ENCODE measurements at regions not wholly inside any gene's neighbourhood (a gene's known extent, or its start where the extent isn't known, plus 50 kb on each side); places are given as distances from the start of the nearest gene placed in this dataset.
"Not testable (repeated sequence)": the region's sequence is repeated elsewhere in the genome, so short reads cannot be mapped to it uniquely, and the experiment has no call there.

DNA sequence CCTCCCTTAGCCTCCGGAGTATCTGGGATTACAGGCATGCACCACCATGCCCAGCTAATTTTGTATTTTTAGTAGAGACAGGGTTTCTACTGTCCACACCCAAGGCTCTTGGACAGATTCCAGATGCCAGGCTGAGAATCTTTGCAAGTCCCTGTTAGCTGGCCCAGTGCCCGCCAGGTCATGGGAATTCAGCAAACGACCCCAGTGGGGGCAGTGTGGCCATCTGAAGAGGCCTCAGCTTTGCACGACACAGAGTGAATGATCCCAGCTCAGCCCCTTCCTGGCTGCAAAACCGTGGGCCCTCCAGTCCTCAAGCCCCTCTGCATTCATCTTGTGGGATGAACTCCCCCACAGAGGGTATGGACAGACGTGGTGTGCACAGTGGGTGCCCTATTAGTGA lies 179.5 kb upstream of the ID2 start:
- no peak for ATAC-seq (replicated peaks)
- Mint-ChIP-seq H3K4me1 (ENCODE audit: low read depth in 2 of 2) (peaks cover 0 to 6% of the 10 kb centered on the region in 2 donors), H3K4me3 (no peak overlapping the region), H3K27me3 (no peaks in the 10 kb centered on the region), H3K36me3 (ENCODE audit: insufficient read depth) (peaks cover 2% of the 10 kb centered on the region), H3K9me3 (no peaks in the 10 kb centered on the region), H3K27ac (peak overlapping the region in 1 of 2 donors; percentile 26)
- no peak for DNase-seq

GRCh38 chr2:8505311-8505920 lies 176.4 kb upstream of the ID2 start:
- no peaks in the 10 kb centered on the region for H3K27me3 Mint-ChIP-seq
- no peaks in the 10 kb centered on the region for H3K9me3 Mint-ChIP-seq
- H3K4me3 Mint-ChIP-seq = no peak overlapping the region
- peaks cover 6% of the 10 kb centered on the region for H3K36me3 Mint-ChIP-seq (ENCODE audit: insufficient read depth)
- peak overlapping the region; percentile 62 to 70 for H3K27ac Mint-ChIP-seq
- ATAC-seq (replicated peaks) (no peak), DNase-seq (no peak)
- H3K4me1 Mint-ChIP-seq (ENCODE audit: low read depth in 2 of 2) = peaks cover 3 to 11% of the 10 kb centered on the region in 2 donors

DNA sequence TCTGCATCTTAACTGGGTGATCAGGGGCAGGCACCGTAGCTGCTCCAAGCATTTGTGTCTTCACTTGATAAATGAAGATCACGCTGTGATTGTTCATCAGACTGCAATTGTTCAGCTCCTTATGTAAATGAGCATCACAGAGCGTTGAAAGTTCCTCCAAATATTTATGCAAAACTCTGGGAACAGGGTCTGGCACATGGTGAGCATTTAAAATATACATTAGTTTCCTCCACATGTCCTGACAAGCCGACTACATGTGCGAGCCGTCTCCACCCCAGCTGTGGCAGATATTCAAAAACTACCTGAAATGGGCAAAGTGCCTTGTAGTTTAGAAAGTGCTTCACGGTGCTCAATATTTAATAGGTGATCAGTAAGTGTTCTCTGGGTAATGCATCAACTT lies 175.1 kb upstream of the ID2 start:
- peaks cover 13 to 21% of the 10 kb centered on the region in 2 donors for H3K4me1 Mint-ChIP-seq (ENCODE audit: low read depth in 2 of 2)
- H3K9me3 Mint-ChIP-seq = no peaks in the 10 kb centered on the region
- ATAC-seq (replicated peaks) (no peak), DNase-seq (no peak)
- no peaks in the 10 kb centered on the region for H3K27me3 Mint-ChIP-seq
- peak overlapping the region in 1 of 2 donors; percentile 62 for H3K27ac Mint-ChIP-seq
- H3K4me3 Mint-ChIP-seq = no peak overlapping the region
- peaks cover 6% of the 10 kb centered on the region for H3K36me3 Mint-ChIP-seq (ENCODE audit: insufficient read depth)

DNA sequence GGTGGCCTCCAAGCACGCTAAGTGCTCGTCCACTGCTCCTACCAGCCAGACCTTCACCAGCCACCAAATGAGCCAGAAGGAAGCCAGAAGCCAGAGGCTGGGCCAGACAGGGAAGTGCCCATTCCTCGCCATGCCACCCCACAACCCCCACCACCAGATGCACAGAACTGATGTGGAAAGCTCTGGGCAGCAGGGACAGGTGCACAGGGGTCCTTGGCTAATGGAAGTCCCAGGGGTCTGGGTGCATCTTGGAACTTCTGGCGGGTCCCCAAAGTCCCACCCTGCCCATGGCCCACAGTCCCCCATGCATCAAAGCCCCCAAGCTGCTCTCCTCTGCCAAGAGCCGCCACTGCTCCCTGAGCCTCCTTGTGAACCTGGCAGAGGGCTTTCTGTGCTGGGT lies 173.1 kb upstream of the ID2 start:
- H3K9me3 Mint-ChIP-seq = peaks cover 0 to 8% of the 10 kb centered on the region in 2 donors
- no peaks in the 10 kb centered on the region for H3K27me3 Mint-ChIP-seq
- peak overlapping the region in 1 of 2 donors; percentile 15 for H3K27ac Mint-ChIP-seq
- DNase-seq (no peak), ATAC-seq (replicated peaks) (no peak)
- H3K4me1 Mint-ChIP-seq (ENCODE audit: low read depth in 2 of 2) = peaks cover 33 to 39% of the 10 kb centered on the region in 2 donors
- no peak overlapping the region for H3K4me3 Mint-ChIP-seq
- H3K36me3 Mint-ChIP-seq (ENCODE audit: insufficient read depth) = peaks cover 9% of the 10 kb centered on the region

GRCh38 chr2:8509621-8510020 lies 172.2 kb upstream of the ID2 start:
- no peak overlapping the region for H3K4me3 Mint-ChIP-seq

DNA sequence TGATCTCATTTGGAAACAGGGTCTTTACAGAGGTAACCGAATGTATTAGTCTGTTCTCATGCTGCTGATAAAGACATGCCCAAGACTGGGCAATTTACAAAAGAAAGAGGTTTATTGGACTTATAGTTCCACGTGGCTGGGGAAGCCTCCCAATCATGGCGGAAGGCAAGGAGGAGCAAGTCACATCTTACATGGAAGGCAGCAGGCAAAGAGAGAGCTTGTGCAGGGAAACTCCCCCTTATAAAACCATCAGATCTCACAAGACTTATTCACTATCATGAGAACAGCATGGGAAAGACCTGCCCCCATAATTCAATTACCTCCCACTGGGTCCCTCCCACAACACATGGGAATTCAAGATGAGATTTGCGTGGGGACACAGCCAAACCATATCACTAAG lies 171.8 kb upstream of the ID2 start:
- Mint-ChIP-seq H3K27ac (peak overlapping the region in 1 of 2 donors; percentile 58), H3K4me1 (ENCODE audit: low read depth in 2 of 2) (peaks cover 41 to 52% of the 10 kb centered on the region in 2 donors)

More at GRCh38 chr2:8509621-8510020, 172.2 kb upstream of the ID2 start:
- Mint-ChIP-seq H3K9me3 (peaks cover 2 to 8% of the 10 kb centered on the region in 2 donors), H3K27me3 (no peaks in the 10 kb centered on the region), H3K27ac (no peak overlapping the region), H3K4me1 (ENCODE audit: low read depth in 2 of 2) (peaks cover 36 to 48% of the 10 kb centered on the region in 2 donors), H3K36me3 (ENCODE audit: insufficient read depth) (peaks cover 9% of the 10 kb centered on the region)
- DNase-seq (no peak), ATAC-seq (replicated peaks) (no peak)

GRCh38 chr2:8510519-8510918 lies 171.3 kb upstream of the ID2 start:
- no peak for ATAC-seq (replicated peaks)
- H3K36me3 Mint-ChIP-seq (ENCODE audit: insufficient read depth) = peaks cover 7% of the 10 kb centered on the region
- no peak for DNase-seq
- peak overlapping the region; percentile 58 to 90 for H3K27ac Mint-ChIP-seq
- H3K9me3 Mint-ChIP-seq = peaks cover 2 to 8% of the 10 kb centered on the region in 2 donors
- peaks cover 45 to 57% of the 10 kb centered on the region in 2 donors for H3K4me1 Mint-ChIP-seq (ENCODE audit: low read depth in 2 of 2)
- no peak overlapping the region for H3K4me3 Mint-ChIP-seq
- no peaks in the 10 kb centered on the region for H3K27me3 Mint-ChIP-seq

More for the DNA sequence above, 171.8 kb upstream of the ID2 start:
- not testable (repeated sequence) for ATAC-seq (replicated peaks); DNase-seq; H3K9me3 Mint-ChIP-seq; H3K36me3 Mint-ChIP-seq (ENCODE audit: insufficient read depth); H3K27me3 Mint-ChIP-seq; H3K4me3 Mint-ChIP-seq

DNA sequence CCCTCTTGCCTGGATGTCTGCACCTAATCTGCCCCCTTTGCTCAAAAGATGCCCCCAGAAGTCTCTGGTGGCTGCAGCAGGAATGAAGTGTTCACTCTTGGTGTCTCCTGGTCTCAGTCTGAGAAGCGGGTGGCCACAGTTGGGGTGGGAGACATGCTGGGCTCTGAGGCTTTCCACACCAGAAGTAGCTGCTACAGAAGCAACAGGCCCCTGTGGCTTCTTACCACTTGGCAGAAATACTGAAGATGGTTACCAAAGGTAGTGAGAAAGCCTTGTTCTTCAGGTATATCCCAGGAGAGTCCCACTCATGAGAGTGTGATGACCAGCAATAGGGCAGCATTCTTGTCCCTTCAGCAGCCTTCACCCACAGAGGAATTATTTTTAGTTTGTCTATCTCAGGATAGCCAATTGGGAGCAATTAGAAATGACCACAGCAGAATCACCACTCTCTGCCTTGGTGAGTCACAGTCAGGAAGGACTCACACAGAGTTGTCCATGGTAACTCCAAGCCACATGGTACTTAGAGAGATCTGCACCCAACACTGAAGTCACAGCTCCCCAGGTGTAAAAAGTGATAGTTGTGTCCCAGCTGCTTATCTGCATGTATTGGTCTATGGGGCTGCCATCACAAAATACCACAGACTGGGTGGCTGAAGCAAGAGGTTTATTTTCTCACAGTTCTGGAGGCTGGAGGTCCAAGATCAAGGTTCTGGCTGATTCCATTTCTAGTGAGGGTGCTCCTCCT lies 169.8 kb upstream of the ID2 start:
- peak overlapping the region; percentile 90 to 91 for H3K27ac Mint-ChIP-seq

GRCh38 chr2:8513601-8514273 lies 168.1 kb upstream of the ID2 start:
- peaks cover 63 to 71% of the 10 kb centered on the region in 2 donors for H3K4me1 Mint-ChIP-seq (ENCODE audit: low read depth in 2 of 2)
- peak overlapping the region; percentile 53 to 65 for H3K4me3 Mint-ChIP-seq
- peaks cover 2 to 8% of the 10 kb centered on the region in 2 donors for H3K9me3 Mint-ChIP-seq

More for the DNA sequence above, 169.8 kb upstream of the ID2 start:
- H3K36me3 Mint-ChIP-seq (ENCODE audit: insufficient read depth) = peaks cover 6% of the 10 kb centered on the region
- H3K9me3 Mint-ChIP-seq = peaks cover 2 to 8% of the 10 kb centered on the region in 2 donors
- H3K27me3 Mint-ChIP-seq = no peaks in the 10 kb centered on the region
- DNase-seq (no peak), ATAC-seq (replicated peaks) (peak; percentile 31)
- peak overlapping the region; percentile 53 to 65 for H3K4me3 Mint-ChIP-seq
- peaks cover 57 to 67% of the 10 kb centered on the region in 2 donors for H3K4me1 Mint-ChIP-seq (ENCODE audit: low read depth in 2 of 2)

GRCh38 chr2:8514274-8514662 lies 167.6 kb upstream of the ID2 start:
- Mint-ChIP-seq H3K4me1 (ENCODE audit: low read depth in 2 of 2) (peaks cover 68 to 74% of the 10 kb centered on the region in 2 donors), H3K9me3 (peaks cover 2 to 8% of the 10 kb centered on the region in 2 donors), H3K36me3 (ENCODE audit: insufficient read depth) (peaks cover 3% of the 10 kb centered on the region), H3K27ac (peak overlapping the region; percentile 90 to 98), H3K27me3 (no peaks in the 10 kb centered on the region), H3K4me3 (peak overlapping the region; percentile 64 to 80)
- no peak for ATAC-seq (replicated peaks)
- DNase-seq = no peak

More at GRCh38 chr2:8513601-8514273, 168.1 kb upstream of the ID2 start:
- Mint-ChIP-seq H3K27ac (peak overlapping the region; percentile 90 to 98), H3K27me3 (no peaks in the 10 kb centered on the region), H3K36me3 (ENCODE audit: insufficient read depth) (peaks cover 3% of the 10 kb centered on the region)
- no peak for ATAC-seq (replicated peaks)
- DNase-seq = no peak

- Mint-ChIP-seq H3K36me3 (ENCODE audit: insufficient read depth) (peaks cover 3% of the 10 kb centered on the region), H3K4me3 (peak overlapping the region; percentile 64 to 80), H3K27me3 (no peaks in the 10 kb centered on the region), H3K27ac (peak overlapping the region; percentile 90 to 98), H3K9me3 (peaks cover 2 to 8% of the 10 kb centered on the region in 2 donors), H3K4me1 (ENCODE audit: low read depth in 2 of 2) (peaks cover 76 to 80% of the 10 kb centered on the region in 2 donors)
- ATAC-seq (replicated peaks) = peak; percentile 84
- DNase-seq = peak; percentile 64 to 68 (median 67)
Measured at GRCh38 chr2:8514796-8515758, 166.8 kb upstream of the ID2 start.

GRCh38 chr2:8515864-8516533 lies 165.9 kb upstream of the ID2 start:
- Mint-ChIP-seq H3K27me3 (no peaks in the 10 kb centered on the region), H3K9me3 (peaks cover 2 to 8% of the 10 kb centered on the region in 2 donors), H3K27ac (peak overlapping the region; percentile 90 to 98), H3K4me3 (peak overlapping the region; percentile 64 to 80), H3K36me3 (ENCODE audit: insufficient read depth) (peaks cover 3% of the 10 kb centered on the region), H3K4me1 (ENCODE audit: low read depth in 2 of 2) (peaks cover 78 to 82% of the 10 kb centered on the region in 2 donors)
- ATAC-seq (replicated peaks) (no peak), DNase-seq (no peak)
